HG03565 (cell line): ENCODE measurements at regions not wholly inside any gene's neighbourhood (a gene's known extent, or its start where the extent isn't known, plus 50 kb on each side); places are given as distances from the start of the nearest gene placed in this dataset.
"Not testable (repeated sequence)": the region's sequence is repeated elsewhere in the genome, so short reads cannot be mapped to it uniquely, and the experiment has no call there.

Experiments
- ATAC-seq: cut with Tn5 transposase; IDR thresholded peaks from one replicate; pipeline ENCODE4 v1.9.1; 2021; ENCODE audit warnings: mild to moderate bottlenecking, moderate library complexity; ENCODE audit not compliant: unreplicated experiment

GRCh38 chr19:28544451-28545261, 668.3 kb downstream of the UQCRFS1 start:
- no peak for ATAC-seq

- ATAC-seq = no peak
Observed at GRCh38 chr19:28543244-28543776, 669.6 kb downstream of the UQCRFS1 start.

- ATAC-seq = no peak
Observed at GRCh38 chr19:28542394-28543243, 670.3 kb downstream of the UQCRFS1 start.

GRCh38 chr19:28541602-28542393, 671.2 kb downstream of the UQCRFS1 start:
- ATAC-seq = no peak

GRCh38 chr19:28541029-28541428, 671.9 kb downstream of the UQCRFS1 start:
- no peak for ATAC-seq

- not testable (repeated sequence) for ATAC-seq
Observed at GRCh38 chr19:28540385-28540784, 672.6 kb downstream of the UQCRFS1 start.

GRCh38 chr19:28539759-28540158, 673.2 kb downstream of the UQCRFS1 start:
- no peak for ATAC-seq

GRCh38 chr19:28538579-28538978, 674.4 kb downstream of the UQCRFS1 start:
- ATAC-seq = not testable (repeated sequence)

GRCh38 chr19:28537896-28538295, 675.1 kb downstream of the UQCRFS1 start:
- ATAC-seq = no peak

GRCh38 chr19:28537079-28537478, 675.9 kb downstream of the UQCRFS1 start:
- ATAC-seq = no peak

- ATAC-seq = no peak
Observed at GRCh38 chr19:28535352-28535775, 677.6 kb downstream of the UQCRFS1 start.

GRCh38 chr19:28534766-28535351, 678.1 kb downstream of the UQCRFS1 start:
- no peak for ATAC-seq

GRCh38 chr19:28532765-28533341, 680.1 kb downstream of the UQCRFS1 start:
- no peak for ATAC-seq

GRCh38 chr19:28531979-28532378, 681.0 kb downstream of the UQCRFS1 start:
- no peak for ATAC-seq

- ATAC-seq = no peak
Observed at GRCh38 chr19:28530406-28531035, 682.4 kb downstream of the UQCRFS1 start.

GRCh38 chr19:28526038-28526437, 686.9 kb downstream of the UQCRFS1 start:
- no peak for ATAC-seq

GRCh38 chr19:28523619-28524018, 689.3 kb downstream of the UQCRFS1 start:
- ATAC-seq = no peak

- ATAC-seq = no peak
Observed at GRCh38 chr19:28522545-28522922, 690.4 kb downstream of the UQCRFS1 start.
